Muscle layer of duodenum (tissue), 2 donors: ENCODE measurements at regions not wholly inside any gene's neighbourhood (a gene's known extent, or its start where the extent isn't known, plus 50 kb on each side); places are given as distances from the start of the nearest gene placed in this dataset.
"Not testable (repeated sequence)": the region's sequence is repeated elsewhere in the genome, so short reads cannot be mapped to it uniquely, and the experiment has no call there.

ENCODE experiments used
- H3K27ac ChIP-seq: one replicate; pipeline ENCODE4 v1.7.0; 2013; ENCODE audit warnings: mild to moderate bottlenecking, low read length
- H3K27me3 ChIP-seq: one replicate; pipeline ENCODE4 v1.7.0; 2013; ENCODE audit warnings: low read depth, mild to moderate bottlenecking, control low read depth, low read length
- H3K36me3 ChIP-seq, 2 donors: one replicate each; pipeline ENCODE4 v1.7.0; 2013; ENCODE audit warnings: low read length in 2 of 2, control low read depth in 1 of 2, mild to moderate bottlenecking in 1 of 2; ENCODE audit not compliant: insufficient read depth in 2 of 2, control insufficient read depth in 1 of 2
- H3K4me1 ChIP-seq, 2 donors: one replicate each; pipeline ENCODE4 v1.7.0; 2013; ENCODE audit warnings: low read length in 2 of 2, mild to moderate bottlenecking in 2 of 2, control low read depth in 1 of 2, moderate library complexity in 1 of 2; ENCODE audit not compliant: insufficient read depth in 2 of 2, control insufficient read depth in 1 of 2
- H3K4me3 ChIP-seq, 2 donors: one replicate each; pipeline ENCODE4 v1.7.0; 2013; ENCODE audit warnings: low read length in 2 of 2, low read depth in 1 of 2, mild to moderate bottlenecking in 1 of 2
- H3K9me3 ChIP-seq, 2 donors: one replicate each; pipeline ENCODE4 v1.7.0; 2013; ENCODE audit warnings: low read length in 2 of 2, control low read depth in 1 of 2, mild to moderate bottlenecking in 1 of 2; ENCODE audit not compliant: control insufficient read depth in 1 of 2
- donor health status: healthy.

GRCh38 chr17:72573492-72573801, 452.6 kb downstream of the SOX9 start:
- H3K9me3 ChIP-seq, H3K27me3 ChIP-seq, H3K4me3 ChIP-seq, H3K36me3 ChIP-seq, H3K4me1 ChIP-seq, H3K27ac ChIP-seq: not testable (repeated sequence)

DNA sequence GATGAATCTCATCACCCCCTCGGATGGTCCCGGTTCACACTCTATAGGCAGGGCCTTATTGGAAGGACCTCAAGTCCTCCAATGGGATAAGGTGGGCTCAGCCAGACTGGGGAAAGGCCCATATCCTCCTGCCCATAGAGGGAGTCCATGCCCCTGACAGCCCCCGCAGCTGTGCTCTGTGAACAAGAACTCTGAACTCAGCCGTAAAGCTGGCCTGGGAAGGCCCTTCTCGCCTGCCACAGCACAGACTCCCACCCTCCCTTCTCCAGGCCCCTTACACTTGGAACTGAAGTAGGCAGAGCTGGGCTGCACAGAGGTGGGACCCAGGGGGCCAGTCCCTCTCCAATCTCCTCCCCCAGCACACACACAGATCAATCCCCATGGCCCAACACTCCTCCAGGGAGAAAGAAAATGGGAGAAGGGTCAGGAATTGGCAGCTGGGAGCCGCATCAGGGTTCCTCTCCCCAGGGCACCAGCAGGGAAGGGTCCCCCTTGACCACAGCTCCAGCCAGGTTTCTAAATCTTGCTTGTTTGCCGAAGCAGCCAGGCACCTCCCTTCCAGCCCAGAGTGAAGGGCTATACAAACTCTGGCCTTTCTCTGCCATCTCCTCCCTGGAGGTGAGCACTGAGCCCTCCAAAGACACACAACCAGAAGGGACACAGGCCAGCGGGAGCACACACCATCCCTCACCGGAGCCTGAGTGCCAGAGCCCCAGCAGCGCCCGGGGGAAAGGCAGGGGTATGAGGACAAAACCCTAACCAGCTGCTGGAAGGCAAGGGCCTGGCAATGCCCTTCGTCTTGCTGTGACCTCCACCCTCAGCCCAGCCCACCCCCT, 454.1 kb downstream of the SOX9 start:
- Histone ChIP-seq H3K4me1 (no peaks in the 10 kb centered on the region), H3K36me3 (no peaks in the 10 kb centered on the region), H3K9me3 (no peaks in the 10 kb centered on the region), H3K27me3 (no peaks in the 10 kb centered on the region), H3K27ac (no peak overlapping the region), H3K4me3 (no peak overlapping the region)

GRCh38 chr17:72575542-72576233, 454.9 kb downstream of the SOX9 start:
- Histone ChIP-seq H3K4me1 (no peaks in the 10 kb centered on the region), H3K27me3 (no peaks in the 10 kb centered on the region), H3K27ac (no peak overlapping the region), H3K36me3 (no peaks in the 10 kb centered on the region), H3K4me3 (no peak overlapping the region), H3K9me3 (no peaks in the 10 kb centered on the region)

DNA sequence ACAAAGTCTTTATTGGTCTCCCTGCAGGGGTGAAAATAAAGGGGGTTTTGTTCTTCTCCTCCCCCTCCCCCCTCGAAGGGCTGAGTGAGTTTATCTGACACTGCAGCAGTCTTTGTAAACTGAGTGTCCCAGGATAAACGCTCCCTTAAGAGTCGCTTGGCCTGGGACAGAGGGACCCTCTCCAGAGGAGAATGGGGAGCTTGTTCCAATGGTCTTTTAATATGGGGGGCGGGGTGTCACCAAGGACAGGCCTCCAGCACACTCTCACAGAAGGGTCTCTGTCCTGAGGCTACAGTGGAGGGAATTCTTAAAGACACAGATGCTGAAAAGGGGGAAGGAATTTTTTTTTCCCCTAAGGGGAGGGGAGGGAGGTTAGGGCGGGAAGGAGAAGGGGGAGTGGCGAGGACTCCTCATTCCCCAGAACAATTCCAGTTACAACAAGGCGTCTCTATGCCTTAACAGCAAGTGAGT, 455.5 kb downstream of the SOX9 start:
- no peaks in the 10 kb centered on the region for H3K9me3 ChIP-seq
- H3K36me3 ChIP-seq: no peaks in the 10 kb centered on the region
- no peak overlapping the region for H3K27ac ChIP-seq
- no peaks in the 10 kb centered on the region for H3K4me1 ChIP-seq
- H3K4me3 ChIP-seq: no peak overlapping the region
- H3K27me3 ChIP-seq: no peaks in the 10 kb centered on the region

GRCh38 chr17:72578817-72579470, 458.1 kb downstream of the SOX9 start:
- Histone ChIP-seq H3K9me3 (no peaks in the 10 kb centered on the region), H3K36me3 (no peaks in the 10 kb centered on the region), H3K27ac (no peak overlapping the region), H3K4me1 (no peaks in the 10 kb centered on the region), H3K27me3 (no peaks in the 10 kb centered on the region), H3K4me3 (no peak overlapping the region)

DNA sequence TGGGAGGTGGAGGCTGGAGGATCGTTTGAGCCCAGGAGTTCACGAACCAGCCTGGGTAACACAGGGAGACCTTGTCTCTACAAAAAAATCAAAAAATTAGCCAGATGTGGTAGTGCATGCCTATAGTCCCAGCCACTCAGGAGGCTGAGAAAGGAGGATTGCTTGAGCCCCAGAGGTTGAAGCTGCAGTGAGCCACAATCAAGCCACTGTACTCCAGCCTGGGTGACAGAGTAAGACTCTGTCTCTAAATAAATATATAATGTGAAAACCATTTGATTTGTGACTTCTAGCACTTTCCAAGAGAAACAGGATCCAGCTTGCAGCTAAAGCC, 459.1 kb downstream of the SOX9 start:
- Histone ChIP-seq H3K27ac (no peak overlapping the region), H3K36me3 (no peaks in the 10 kb centered on the region), H3K4me3 (no peak overlapping the region), H3K4me1 (no peaks in the 10 kb centered on the region), H3K9me3 (no peaks in the 10 kb centered on the region), H3K27me3 (no peaks in the 10 kb centered on the region)

DNA sequence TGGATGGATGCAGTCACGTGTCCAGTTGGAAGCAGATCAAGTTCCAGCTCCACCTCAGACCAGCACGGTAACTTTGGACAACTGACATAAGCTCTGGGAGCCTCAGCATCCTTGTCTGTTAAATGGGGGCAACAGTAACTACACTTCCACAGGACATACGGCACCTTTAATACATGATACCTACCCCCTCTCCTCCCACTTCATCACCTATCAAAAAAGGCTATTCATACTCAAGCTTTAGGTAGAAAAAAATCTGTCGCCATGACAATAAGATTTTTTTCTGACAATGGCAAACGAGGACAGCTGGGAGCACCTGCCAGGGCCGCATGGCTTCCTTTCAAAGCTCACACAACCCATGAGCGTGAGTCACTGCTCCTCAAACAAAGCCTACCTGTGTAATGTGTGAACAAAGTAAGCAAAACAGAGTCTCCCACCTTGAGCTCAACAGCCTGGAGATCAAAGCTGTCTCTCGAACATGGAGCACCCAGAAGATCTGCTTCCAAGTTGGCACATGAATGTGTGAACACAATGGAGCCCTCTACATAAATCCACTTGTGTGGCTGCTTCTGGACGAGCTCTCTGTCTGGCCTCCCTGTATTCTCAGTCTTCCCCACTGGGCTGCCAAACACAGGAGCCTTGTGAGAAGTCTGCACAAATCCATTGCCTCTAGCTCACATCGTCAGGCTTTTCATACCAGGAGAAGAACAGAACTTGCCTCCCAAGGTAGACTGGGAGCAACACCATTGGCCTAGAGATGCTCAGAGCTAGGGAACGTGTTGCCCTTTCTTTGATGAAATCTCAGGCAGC, 459.7 kb downstream of the SOX9 start:
- Histone ChIP-seq H3K9me3 (no peaks in the 10 kb centered on the region), H3K27ac (peak overlapping the region; percentile 27), H3K27me3 (no peaks in the 10 kb centered on the region), H3K36me3 (no peaks in the 10 kb centered on the region), H3K4me3 (no peak overlapping the region), H3K4me1 (no peaks in the 10 kb centered on the region)

GRCh38 chr17:72587156-72587555, 466.3 kb downstream of the SOX9 start:
- Histone ChIP-seq H3K4me3 (no peak overlapping the region), H3K4me1 (peaks cover 3 to 8% of the 10 kb centered on the region in 2 donors), H3K27ac (no peak overlapping the region), H3K9me3 (no peaks in the 10 kb centered on the region), H3K36me3 (no peaks in the 10 kb centered on the region), H3K27me3 (peaks cover 15% of the 10 kb centered on the region)

- Histone ChIP-seq H3K27me3 (peaks cover 16% of the 10 kb centered on the region), H3K36me3 (no peaks in the 10 kb centered on the region), H3K9me3 (no peaks in the 10 kb centered on the region), H3K4me1 (peaks cover 3 to 16% of the 10 kb centered on the region in 2 donors), H3K4me3 (peak overlapping the region in 1 of 2 donors; percentile 2), H3K27ac (peak overlapping the region; percentile 68)
These were observed 467.1 kb downstream of the SOX9 start for GRCh38 chr17:72587773-72588511.

DNA sequence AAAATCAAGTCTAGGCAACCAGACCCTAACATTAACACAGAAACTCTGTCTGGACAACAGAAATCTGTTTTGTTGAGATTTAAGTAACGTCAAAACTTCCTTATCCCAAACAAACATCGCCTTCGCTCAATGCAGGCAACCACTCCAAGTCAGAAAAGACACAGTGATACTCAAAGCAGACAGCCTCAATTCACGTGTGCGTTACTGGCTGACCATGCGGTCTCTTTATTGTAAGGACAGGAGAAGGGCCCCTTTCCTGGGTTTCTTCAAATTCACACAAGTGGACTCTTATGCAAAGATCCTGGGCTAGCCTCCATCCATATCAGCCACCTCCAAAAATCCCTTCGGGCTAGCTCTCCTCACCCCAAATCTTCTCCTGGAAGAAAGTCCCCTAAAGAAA, 467.7 kb downstream of the SOX9 start:
- Histone ChIP-seq H3K4me1 (peaks cover 3 to 17% of the 10 kb centered on the region in 2 donors), H3K27me3 (peaks cover 22% of the 10 kb centered on the region), H3K36me3 (no peaks in the 10 kb centered on the region), H3K9me3 (no peaks in the 10 kb centered on the region), H3K27ac (peak overlapping the region; percentile 68), H3K4me3 (peak overlapping the region in 1 of 2 donors; percentile 2)
